Calu3 (cell line): ENCODE measurements at regions not wholly inside any gene's neighbourhood (a gene's known extent, or its start where the extent isn't known, plus 50 kb on each side); places are given as distances from the start of the nearest gene placed in this dataset.

Source experiments
- BruUV-seq: library from RNA; stranded (reverse); fragments of 400-500 nt; replicated peaks from 2 replicates; lab custom pipeline; 2021; lab: Mats Ljungman, UMichigan
- CTCF ChIA-PET: fragments of 300-600 bp; sonication (Branson Sonifier 250); formaldehyde crosslinking; loops from one replicate; lab custom pipeline; 2022; ENCODE audit warnings: antibody characterized with exemption; lab: Charles Lee
- DNase-seq: peaks from one replicate; pipeline ENCODE4 v3.0.0; 2022
- H3K27ac Mint-ChIP-seq: one replicate; pipeline ENCODE4 v1.8.0; 2022; ENCODE audit warnings: mixed read lengths; ENCODE audit not compliant: unreplicated experiment
- H3K27me3 Mint-ChIP-seq: one replicate; pipeline ENCODE4 v1.8.0; 2022; ENCODE audit warnings: mixed read lengths; ENCODE audit not compliant: unreplicated experiment
- H3K36me3 Mint-ChIP-seq: one replicate; pipeline ENCODE4 v1.8.0; 2022; ENCODE audit warnings: mild to moderate bottlenecking, moderate library complexity, mixed read lengths; ENCODE audit not compliant: insufficient read depth, unreplicated experiment
- H3K4me1 Mint-ChIP-seq: one replicate; pipeline ENCODE4 v1.8.0; 2022; ENCODE audit warnings: mild to moderate bottlenecking, low read depth, mixed read lengths; ENCODE audit not compliant: unreplicated experiment
- H3K4me3 Mint-ChIP-seq: one replicate; pipeline ENCODE4 v1.8.0; 2022; ENCODE audit warnings: mild to moderate bottlenecking, low read depth, moderate library complexity, mixed read lengths; ENCODE audit not compliant: unreplicated experiment
- H3K9me3 Mint-ChIP-seq: one replicate; pipeline ENCODE4 v1.8.0; 2022; ENCODE audit warnings: low read depth, mixed read lengths; ENCODE audit not compliant: unreplicated experiment
- intact Hi-C: fragments of 100-400 bp; cut with micrococcal nuclease; formaldehyde crosslinking; loops from one replicate; pipeline ENCODE4 v1.10.0; 2022; ENCODE audit not compliant: unreplicated experiment
- TF ChIP-seq, protein P1 (sequence below): fragments of 200-600 bp; IDR thresholded peaks from one replicate; pipeline ENCODE4 v1.8.0; 2022; ENCODE audit warnings: antibody characterized with exemption; ENCODE audit not compliant: unreplicated experiment

DNA sequence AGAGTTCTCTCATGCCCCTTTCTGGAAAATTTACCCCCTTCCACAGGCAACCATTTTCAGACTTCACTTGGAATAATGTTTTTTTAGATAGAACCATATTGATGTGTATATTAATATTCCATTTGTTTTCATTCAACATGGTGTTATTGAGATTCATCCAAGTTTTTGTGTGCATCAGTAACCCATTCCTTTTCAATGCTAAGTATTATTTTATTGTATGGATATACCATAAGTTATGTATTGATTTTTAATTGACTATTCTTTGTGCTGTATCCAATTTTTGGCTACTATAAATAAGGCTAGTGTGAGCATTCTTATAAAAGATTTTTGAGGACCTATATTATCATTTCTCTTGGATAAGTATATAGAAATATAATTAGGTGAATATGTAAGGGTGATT is 1025.7 kb downstream of the GRM8 start:
- no peak for DNase-seq
- Mint-ChIP-seq H3K4me1 (no peaks in the 10 kb centered on the region), H3K4me3 (no peak overlapping the region), H3K9me3 (no peaks in the 10 kb centered on the region), H3K27me3 (no peaks in the 10 kb centered on the region), H3K27ac (no peak overlapping the region), H3K36me3 (no peaks in the 10 kb centered on the region)
- no TSS peak for BruUV-seq
- TF ChIP-seq, protein P1, sequence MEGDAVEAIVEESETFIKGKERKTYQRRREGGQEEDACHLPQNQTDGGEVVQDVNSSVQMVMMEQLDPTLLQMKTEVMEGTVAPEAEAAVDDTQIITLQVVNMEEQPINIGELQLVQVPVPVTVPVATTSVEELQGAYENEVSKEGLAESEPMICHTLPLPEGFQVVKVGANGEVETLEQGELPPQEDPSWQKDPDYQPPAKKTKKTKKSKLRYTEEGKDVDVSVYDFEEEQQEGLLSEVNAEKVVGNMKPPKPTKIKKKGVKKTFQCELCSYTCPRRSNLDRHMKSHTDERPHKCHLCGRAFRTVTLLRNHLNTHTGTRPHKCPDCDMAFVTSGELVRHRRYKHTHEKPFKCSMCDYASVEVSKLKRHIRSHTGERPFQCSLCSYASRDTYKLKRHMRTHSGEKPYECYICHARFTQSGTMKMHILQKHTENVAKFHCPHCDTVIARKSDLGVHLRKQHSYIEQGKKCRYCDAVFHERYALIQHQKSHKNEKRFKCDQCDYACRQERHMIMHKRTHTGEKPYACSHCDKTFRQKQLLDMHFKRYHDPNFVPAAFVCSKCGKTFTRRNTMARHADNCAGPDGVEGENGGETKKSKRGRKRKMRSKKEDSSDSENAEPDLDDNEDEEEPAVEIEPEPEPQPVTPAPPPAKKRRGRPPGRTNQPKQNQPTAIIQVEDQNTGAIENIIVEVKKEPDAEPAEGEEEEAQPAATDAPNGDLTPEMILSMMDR, result no peak
- CTCF ChIA-PET, result no interaction called here
- intact Hi-C loops, result no loop called here

- no peaks in the 10 kb centered on the region for H3K27me3 Mint-ChIP-seq
- CTCF ChIA-PET, result no interaction called here
- H3K9me3 Mint-ChIP-seq, result peaks cover 3% of the 10 kb centered on the region
- no TSS peak for BruUV-seq
- intact Hi-C loops, result no loop called here
- no peaks in the 10 kb centered on the region for H3K36me3 Mint-ChIP-seq
- no peak for DNase-seq
- no peak overlapping the region for H3K27ac Mint-ChIP-seq
- no peaks in the 10 kb centered on the region for H3K4me1 Mint-ChIP-seq
- TF ChIP-seq, protein P1, result no peak
- no peak overlapping the region for H3K4me3 Mint-ChIP-seq
Observed at GRCh38 chr7:126223729-126224128, 1029.0 kb downstream of the GRM8 start.

DNA sequence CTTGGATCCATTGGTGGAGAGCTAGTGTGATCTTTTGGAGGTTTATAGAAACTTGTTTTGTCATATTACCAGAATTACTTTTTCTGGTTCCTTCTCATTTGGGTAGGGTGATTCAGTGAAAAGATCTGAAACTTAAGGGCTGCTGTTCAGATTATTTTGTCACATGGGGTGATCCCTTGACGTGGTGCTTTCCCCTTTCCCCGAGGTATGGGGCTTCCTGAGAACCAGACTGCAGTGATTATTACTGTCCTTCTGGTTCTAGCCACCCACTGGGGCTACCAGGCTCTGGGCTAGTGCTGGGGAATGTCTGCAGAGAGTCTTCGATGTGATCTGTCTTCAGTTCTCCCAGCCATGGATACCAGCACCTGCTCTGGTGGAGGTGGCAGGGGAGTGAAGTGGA is 1030.0 kb downstream of the GRM8 start:
- no TSS peak for BruUV-seq
- H3K4me3 Mint-ChIP-seq, result no peak overlapping the region
- no peak for DNase-seq
- CTCF ChIA-PET, result no interaction called here
- no peaks in the 10 kb centered on the region for H3K4me1 Mint-ChIP-seq
- H3K27ac Mint-ChIP-seq, result no peak overlapping the region
- no peaks in the 10 kb centered on the region for H3K36me3 Mint-ChIP-seq
- intact Hi-C loops, result no loop called here
- H3K27me3 Mint-ChIP-seq, result no peaks in the 10 kb centered on the region
- peaks cover 3% of the 10 kb centered on the region for H3K9me3 Mint-ChIP-seq
- TF ChIP-seq, protein P1, result no peak

DNA sequence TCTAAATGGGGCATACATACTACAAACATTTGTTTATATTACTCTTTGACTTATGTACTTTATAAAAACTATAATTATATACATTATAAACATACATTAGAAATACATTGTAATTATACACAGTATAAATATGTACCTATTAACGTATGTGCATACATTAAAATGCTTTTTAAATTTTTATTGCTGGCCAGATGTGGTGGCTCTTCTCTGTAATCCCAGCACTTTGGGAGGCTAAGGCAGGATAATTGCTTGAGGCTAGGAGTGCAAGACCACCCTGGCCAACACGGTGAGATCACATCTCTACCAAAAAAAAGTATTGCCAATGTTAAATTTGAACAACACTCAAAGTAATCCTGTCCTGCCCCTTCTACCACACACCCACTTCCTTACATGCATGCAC is 1037.0 kb downstream of the GRM8 start:
- Mint-ChIP-seq H3K4me1 (no peaks in the 10 kb centered on the region), H3K36me3 (no peaks in the 10 kb centered on the region), H3K4me3 (no peak overlapping the region), H3K27ac (no peak overlapping the region), H3K27me3 (no peaks in the 10 kb centered on the region), H3K9me3 (peaks cover 3% of the 10 kb centered on the region)
- no peak for DNase-seq
- intact Hi-C loops, result no loop called here
- TF ChIP-seq, protein P1, result no peak
- no TSS peak for BruUV-seq
- CTCF ChIA-PET, result no interaction called here

DNA sequence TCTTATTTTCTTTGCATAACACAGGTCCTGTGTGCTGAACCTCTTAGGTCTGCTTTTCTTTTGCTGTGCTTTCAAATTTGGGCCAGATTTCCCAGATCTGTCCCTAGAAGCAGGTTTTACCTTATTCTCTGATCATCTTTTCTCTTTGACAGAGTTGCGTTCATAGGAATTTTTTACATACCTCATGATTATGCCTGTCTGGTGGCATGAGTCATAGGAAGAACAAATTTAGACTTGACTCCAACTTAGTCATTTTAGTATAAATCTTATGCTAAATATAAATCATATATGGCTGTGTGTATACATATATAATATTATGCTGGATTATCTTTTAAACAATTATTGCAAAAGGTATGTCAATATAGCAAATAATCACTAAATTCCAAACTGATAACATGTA is 1038.9 kb downstream of the GRM8 start:
- TF ChIP-seq, protein P1, result no peak
- H3K36me3 Mint-ChIP-seq, result no peaks in the 10 kb centered on the region
- CTCF ChIA-PET, result no interaction called here
- H3K4me3 Mint-ChIP-seq, result no peak overlapping the region
- BruUV-seq, result no TSS peak
- no peak for DNase-seq
- no peaks in the 10 kb centered on the region for H3K27me3 Mint-ChIP-seq
- intact Hi-C loops, result no loop called here
- H3K27ac Mint-ChIP-seq, result no peak overlapping the region
- H3K4me1 Mint-ChIP-seq, result no peaks in the 10 kb centered on the region
- no peaks in the 10 kb centered on the region for H3K9me3 Mint-ChIP-seq
